HG03460 (cell line): ENCODE measurements at regions not wholly inside any gene's neighbourhood (a gene's known extent, or its start where the extent isn't known, plus 50 kb on each side); places are given as distances from the start of the nearest gene placed in this dataset.

Experiments
- ATAC-seq: cut with Tn5 transposase; IDR thresholded peaks from one replicate; pipeline ENCODE4 v1.9.1; 2021; ENCODE audit not compliant: unreplicated experiment

DNA sequence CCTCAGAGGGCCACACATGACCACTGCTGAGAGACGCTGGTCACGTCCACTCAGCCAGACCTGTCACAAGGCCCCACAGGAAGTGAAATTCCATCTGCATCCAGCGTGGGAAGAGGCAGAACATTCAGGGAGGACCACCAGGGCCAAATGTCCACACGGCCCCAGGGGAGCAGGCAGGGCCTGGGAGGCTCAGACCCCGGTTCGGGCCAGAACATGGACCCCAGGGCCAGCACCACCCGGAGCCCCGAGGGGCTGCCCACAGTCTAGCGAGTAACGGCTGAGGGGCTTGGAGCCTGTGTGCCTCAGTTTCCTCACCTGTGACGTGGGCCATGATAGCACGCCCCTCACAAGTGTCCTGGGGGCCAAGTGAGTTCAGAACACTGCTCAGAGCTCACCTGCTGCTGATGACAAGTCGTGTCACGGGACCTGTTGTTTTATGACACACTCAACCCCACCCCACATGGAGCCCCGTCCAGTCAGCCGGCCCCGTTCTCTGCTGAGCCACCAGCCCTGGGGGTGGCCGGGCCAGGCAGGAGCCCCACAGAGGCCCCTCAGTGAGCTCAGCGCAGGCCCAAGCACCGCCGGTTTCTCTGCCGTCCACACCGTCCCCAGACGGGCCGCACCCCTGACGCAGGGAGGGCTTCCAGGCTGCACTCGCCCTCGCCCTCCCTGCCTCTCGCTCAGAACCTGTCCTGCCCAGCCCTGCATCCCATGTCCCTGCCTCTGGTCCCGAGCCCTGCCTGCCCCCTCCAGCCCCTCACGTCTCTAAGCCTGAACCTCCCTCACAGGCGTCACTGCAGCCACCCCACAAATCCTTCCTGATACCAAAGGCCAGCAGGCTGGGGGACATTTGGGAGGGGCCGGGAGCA is 79.5 kb upstream of the GALNT9 start:
- ATAC-seq, result no peak

- no peak for ATAC-seq
Observed at GRCh38 chr12:132407992-132408391, 78.6 kb upstream of the GALNT9 start.

GRCh38 chr12:132407451-132407961 is 78.1 kb upstream of the GALNT9 start:
- ATAC-seq, result no peak

GRCh38 chr12:132406493-132407450 is 77.4 kb upstream of the GALNT9 start:
- no peak for ATAC-seq

- no peak for ATAC-seq
Observed at GRCh38 chr12:132405742-132406251, 76.4 kb upstream of the GALNT9 start.

GRCh38 chr12:132404951-132405741 is 75.8 kb upstream of the GALNT9 start:
- no peak for ATAC-seq

- no peak for ATAC-seq
Observed at GRCh38 chr12:132404435-132404855, 75.1 kb upstream of the GALNT9 start.

GRCh38 chr12:132403636-132404434 is 74.4 kb upstream of the GALNT9 start:
- no peak for ATAC-seq

DNA sequence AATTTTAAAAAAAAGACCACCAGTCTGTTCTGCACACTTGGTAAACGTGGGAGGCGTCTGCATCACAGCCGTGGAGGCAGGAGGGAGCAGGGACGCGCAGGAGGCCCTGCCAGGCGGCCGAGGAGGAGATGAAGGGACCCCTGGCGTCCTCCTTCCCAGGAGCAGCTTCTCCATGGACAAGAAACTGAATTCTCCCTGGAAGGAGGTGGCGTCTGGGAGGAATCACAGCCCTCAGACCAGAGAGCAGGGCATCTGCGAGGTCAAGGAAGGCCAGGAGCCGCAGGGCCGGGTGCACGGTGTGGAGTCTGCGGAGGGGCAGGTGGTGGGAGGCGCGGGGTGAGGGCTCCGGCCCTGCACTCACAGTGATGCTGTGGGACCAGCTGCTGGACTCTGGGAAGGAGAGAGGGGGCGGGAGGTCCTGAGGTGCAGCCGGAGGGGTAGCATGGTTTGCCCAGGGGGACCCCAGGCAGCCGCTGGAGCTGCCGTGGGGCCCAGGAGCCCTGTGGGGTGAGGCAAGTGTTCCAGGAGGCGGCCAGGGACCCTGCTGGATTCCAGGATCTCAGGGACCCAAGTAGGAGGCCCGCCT is 73.5 kb upstream of the GALNT9 start:
- no peak for ATAC-seq

DNA sequence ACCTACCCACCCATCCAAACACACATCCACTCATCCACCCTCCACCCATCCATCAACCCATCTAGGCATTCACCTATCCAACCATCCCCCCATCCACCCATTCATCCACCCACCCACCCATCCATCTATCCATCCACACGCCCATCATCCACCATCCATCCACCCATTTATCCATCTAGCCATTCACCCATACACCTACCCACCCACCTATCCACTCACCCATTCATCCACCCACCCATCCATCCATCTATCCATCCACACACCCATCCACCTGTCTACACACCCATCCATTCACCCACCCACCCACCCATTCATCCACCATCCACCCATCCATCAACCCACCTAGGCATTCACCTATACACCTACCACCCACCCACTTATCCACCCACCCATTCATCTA is 72.6 kb upstream of the GALNT9 start:
- ATAC-seq, result no peak

DNA sequence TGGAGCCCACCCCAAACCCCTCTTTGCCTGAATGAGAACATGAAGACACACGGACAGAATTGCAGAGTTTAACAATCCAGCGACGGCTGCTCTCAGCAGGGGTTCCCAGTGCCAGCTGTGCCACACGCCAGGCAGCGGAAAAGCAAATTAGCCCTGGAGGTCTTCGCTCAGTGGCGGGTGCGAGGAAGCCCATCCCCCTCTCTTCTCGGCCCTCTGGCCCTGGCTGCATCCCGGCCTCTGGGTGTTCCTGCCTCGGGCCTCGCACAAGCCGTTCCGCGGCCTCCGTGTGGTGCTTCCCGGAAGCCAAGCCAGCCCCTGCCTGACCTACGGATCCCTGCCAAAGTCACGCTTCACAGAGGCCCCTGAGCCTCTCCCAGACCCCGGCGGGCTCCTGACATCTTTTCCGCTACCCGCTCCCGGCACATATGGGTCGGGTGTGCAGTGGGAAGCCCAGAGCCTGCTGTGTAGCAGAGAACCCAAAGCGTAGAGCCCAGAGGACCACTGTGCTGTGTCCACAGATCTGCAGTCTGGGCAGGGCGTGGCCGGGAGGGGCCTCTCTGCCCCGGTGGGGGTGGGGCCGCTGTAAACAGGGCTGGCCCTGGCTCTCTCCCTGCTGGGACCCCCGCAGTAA is 70.7 kb upstream of the GALNT9 start:
- ATAC-seq, result no peak

- ATAC-seq, result no peak
Observed at GRCh38 chr12:132399092-132400010, 70.0 kb upstream of the GALNT9 start.

DNA sequence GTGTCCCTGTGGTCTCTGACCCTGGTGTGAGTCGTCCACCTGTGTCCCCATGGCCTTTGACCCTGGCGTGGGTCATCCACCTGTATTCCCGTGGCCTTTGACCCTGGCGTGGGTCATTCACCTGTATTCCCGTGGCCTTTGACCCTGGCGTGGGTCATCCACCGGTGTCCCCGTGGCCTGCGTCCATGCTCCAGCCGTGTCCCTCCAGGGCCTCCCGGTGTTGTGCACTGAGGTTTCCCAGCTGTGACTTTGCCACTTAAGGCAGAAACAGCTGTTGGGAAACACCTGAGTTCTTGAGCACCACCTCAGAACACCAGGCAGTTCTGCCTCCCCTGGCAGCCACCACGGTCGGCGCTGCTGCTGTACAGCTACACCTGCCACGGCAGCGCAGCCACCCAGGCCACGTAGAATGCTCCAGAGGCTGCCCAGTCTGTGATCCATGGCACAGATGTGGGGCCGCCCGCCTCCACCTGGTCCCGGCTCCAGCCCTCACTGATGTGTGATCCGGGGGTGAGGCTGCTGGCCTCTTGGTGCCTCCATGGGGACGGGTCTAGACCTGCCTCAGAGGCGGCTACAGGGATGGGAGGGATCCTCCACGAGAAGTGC is 69.1 kb upstream of the GALNT9 start:
- no peak for ATAC-seq

DNA sequence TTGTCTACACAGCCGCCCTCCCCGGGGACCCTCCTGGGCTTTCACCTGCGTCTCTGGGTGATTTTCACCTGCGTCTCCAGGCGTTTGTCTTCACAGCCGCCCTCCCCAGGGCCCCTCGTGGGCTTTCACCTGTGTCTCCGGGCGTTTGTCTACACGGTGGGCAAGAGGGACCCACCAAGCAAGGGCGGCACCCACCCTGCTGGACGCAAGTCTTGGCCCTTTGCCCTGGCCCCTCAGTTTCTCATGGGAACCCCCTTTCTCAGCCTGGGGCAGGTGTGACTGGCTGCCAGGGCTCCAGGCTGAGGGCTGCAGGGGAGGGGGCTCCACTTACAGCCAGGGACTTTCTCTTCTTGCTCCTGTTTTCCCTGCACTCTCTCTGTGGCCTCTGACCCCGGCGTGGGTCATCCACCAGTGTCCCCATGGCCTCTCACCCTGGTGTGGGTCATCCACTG is 68.6 kb upstream of the GALNT9 start:
- no peak for ATAC-seq

GRCh38 chr12:132397152-132397933 is 68.0 kb upstream of the GALNT9 start:
- no peak for ATAC-seq

DNA sequence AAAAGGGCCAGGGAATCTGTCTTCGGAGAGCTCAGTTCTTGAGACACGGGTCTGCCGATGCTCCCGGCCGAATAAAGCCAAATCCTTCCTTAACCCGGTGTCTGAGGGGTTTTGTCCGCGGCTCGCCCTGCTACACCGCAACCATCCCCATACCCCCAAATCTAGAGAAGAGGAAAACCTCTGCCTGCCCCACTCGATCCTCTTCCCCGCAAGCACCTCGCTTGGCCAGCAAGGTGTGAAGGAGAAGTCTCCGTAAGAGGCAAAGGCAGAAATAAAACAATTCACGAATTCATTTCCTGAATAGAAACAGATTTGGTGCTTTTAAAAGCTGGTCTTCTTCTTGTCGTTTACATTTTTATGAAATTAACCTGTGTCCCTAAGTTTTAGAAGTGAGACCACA is 67.3 kb upstream of the GALNT9 start:
- no peak for ATAC-seq

- ATAC-seq, result no peak
Observed at GRCh38 chr12:132395908-132396305, 66.5 kb upstream of the GALNT9 start.
